ENCODE measurements at regions not wholly inside any gene's neighbourhood (a gene's known extent, or its start where the extent isn't known, plus 50 kb on each side); places are given as distances from the start of the nearest gene placed in this dataset.

DNA sequence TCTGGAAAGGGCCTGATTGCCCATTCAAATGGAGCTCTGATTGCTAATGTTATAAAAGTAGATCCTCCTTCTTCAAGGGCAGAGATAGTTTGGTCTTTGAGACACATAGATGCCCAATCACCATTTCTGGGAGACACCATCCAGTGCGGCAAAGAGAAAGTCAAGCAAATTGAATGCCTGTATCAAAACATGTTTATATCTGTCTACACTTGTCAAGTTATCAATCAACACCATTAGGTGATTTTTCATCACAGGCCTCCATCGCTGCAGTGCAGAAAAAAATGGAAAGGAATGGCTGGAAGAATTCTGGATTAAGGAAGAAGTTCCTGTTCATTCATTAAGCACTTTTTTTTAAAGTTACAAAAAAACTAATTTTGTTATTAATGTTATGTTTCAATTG is 54.8 kb upstream of the ZFP64 start:
- no peak for TF ChIP-seq POLR2AphosphoS5 (IDR thresholded peaks at IDR 0.05; ENCODE audit: low read depth, low read length)
- TF ChIP-seq, protein P1, sequence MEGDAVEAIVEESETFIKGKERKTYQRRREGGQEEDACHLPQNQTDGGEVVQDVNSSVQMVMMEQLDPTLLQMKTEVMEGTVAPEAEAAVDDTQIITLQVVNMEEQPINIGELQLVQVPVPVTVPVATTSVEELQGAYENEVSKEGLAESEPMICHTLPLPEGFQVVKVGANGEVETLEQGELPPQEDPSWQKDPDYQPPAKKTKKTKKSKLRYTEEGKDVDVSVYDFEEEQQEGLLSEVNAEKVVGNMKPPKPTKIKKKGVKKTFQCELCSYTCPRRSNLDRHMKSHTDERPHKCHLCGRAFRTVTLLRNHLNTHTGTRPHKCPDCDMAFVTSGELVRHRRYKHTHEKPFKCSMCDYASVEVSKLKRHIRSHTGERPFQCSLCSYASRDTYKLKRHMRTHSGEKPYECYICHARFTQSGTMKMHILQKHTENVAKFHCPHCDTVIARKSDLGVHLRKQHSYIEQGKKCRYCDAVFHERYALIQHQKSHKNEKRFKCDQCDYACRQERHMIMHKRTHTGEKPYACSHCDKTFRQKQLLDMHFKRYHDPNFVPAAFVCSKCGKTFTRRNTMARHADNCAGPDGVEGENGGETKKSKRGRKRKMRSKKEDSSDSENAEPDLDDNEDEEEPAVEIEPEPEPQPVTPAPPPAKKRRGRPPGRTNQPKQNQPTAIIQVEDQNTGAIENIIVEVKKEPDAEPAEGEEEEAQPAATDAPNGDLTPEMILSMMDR (IDR thresholded peaks at IDR 0.05 in 2 of 3, conservative IDR thresholded peaks at IDR 0.05 in 1 of 3; ENCODE audit: borderline replicate concordance in 1 of 3, insufficient read depth in 1 of 3, low read depth in 2 of 3, low read length in 2 of 3): no peak
- no peak for TF ChIP-seq JUND (IDR thresholded peaks at IDR 0.05)

All from HCT116 (cell line).